GM03348 (cell line): ENCODE measurements at regions not wholly inside any gene's neighbourhood (a gene's known extent, or its start where the extent isn't known, plus 50 kb on each side); places are given as distances from the start of the nearest gene placed in this dataset.
"Not testable (repeated sequence)": the region's sequence is repeated elsewhere in the genome, so short reads cannot be mapped to it uniquely, and the experiment has no call there.

Experiments used
- DNase-seq: peaks from one replicate; pipeline ENCODE4 v3.0.0; 2012; ENCODE audit warnings: low spot score

GRCh38 chr17:33696102-33696501, 403.0 kb upstream of the ASIC2 start:
- DNase-seq, result no peak

GRCh38 chr17:33697557-33697956, 404.5 kb upstream of the ASIC2 start:
- DNase-seq, result no peak

GRCh38 chr17:33701910-33702309, 408.8 kb upstream of the ASIC2 start:
- no peak for DNase-seq

- DNase-seq, result no peak
Measured at GRCh38 chr17:33704856-33705255, 411.8 kb upstream of the ASIC2 start.

GRCh38 chr17:33709881-33710280, 416.8 kb upstream of the ASIC2 start:
- no peak for DNase-seq

- no peak for DNase-seq
Measured at GRCh38 chr17:33712120-33712519, 419.0 kb upstream of the ASIC2 start.

GRCh38 chr17:33716957-33717356, 423.9 kb upstream of the ASIC2 start:
- DNase-seq, result no peak

GRCh38 chr17:33723736-33724135, 430.6 kb upstream of the ASIC2 start:
- not testable (repeated sequence) for DNase-seq

- peak; percentile 74 for DNase-seq
Measured at GRCh38 chr17:33725675-33726271, 432.7 kb upstream of the ASIC2 start.

GRCh38 chr17:33730131-33730530, 437.0 kb upstream of the ASIC2 start:
- no peak for DNase-seq

- DNase-seq, result peak; percentile 15
Measured at GRCh38 chr17:33732116-33732515, 439.0 kb upstream of the ASIC2 start.

- no peak for DNase-seq
Measured at GRCh38 chr17:33739714-33740113, 446.6 kb upstream of the ASIC2 start.

GRCh38 chr17:33745047-33745760, 452.1 kb upstream of the ASIC2 start:
- no peak for DNase-seq

GRCh38 chr17:33749171-33749570, 456.1 kb upstream of the ASIC2 start:
- no peak for DNase-seq

GRCh38 chr17:33750943-33751701, 458.0 kb upstream of the ASIC2 start:
- DNase-seq, result peak; percentile 80

GRCh38 chr17:33751702-33752065, 458.6 kb upstream of the ASIC2 start:
- DNase-seq, result peak; percentile 11

GRCh38 chr17:33753452-33753851, 460.4 kb upstream of the ASIC2 start:
- no peak for DNase-seq

- no peak for DNase-seq
Measured at GRCh38 chr17:33756021-33756420, 462.9 kb upstream of the ASIC2 start.

GRCh38 chr17:33765871-33766270, 472.8 kb upstream of the ASIC2 start:
- no peak for DNase-seq

GRCh38 chr17:33766721-33767120, 473.6 kb upstream of the ASIC2 start:
- DNase-seq, result no peak

- DNase-seq, result no peak
Measured at GRCh38 chr17:33769066-33769465, 476.0 kb upstream of the ASIC2 start.

GRCh38 chr17:33776304-33776703, 478.8 kb upstream of the CCL2 start:
- DNase-seq, result no peak

- DNase-seq, result no peak
Measured at GRCh38 chr17:33776903-33777302, 478.2 kb upstream of the CCL2 start.
